Stimulated activated CD4-positive, alpha-beta T cell treated with anti-CD3 and anti-CD28 coated beads, Interleukin-4, amount 100 ng/mL, for 24 hours (primary cell): ENCODE measurements at regions not wholly inside any gene's neighbourhood (a gene's known extent, or its start where the extent isn't known, plus 50 kb on each side); places are given as distances from the start of the nearest gene placed in this dataset.

Experiments
- DNase-seq: peaks from one replicate; pipeline ENCODE4 v3.0.0-alpha.2; 2020

DNA sequence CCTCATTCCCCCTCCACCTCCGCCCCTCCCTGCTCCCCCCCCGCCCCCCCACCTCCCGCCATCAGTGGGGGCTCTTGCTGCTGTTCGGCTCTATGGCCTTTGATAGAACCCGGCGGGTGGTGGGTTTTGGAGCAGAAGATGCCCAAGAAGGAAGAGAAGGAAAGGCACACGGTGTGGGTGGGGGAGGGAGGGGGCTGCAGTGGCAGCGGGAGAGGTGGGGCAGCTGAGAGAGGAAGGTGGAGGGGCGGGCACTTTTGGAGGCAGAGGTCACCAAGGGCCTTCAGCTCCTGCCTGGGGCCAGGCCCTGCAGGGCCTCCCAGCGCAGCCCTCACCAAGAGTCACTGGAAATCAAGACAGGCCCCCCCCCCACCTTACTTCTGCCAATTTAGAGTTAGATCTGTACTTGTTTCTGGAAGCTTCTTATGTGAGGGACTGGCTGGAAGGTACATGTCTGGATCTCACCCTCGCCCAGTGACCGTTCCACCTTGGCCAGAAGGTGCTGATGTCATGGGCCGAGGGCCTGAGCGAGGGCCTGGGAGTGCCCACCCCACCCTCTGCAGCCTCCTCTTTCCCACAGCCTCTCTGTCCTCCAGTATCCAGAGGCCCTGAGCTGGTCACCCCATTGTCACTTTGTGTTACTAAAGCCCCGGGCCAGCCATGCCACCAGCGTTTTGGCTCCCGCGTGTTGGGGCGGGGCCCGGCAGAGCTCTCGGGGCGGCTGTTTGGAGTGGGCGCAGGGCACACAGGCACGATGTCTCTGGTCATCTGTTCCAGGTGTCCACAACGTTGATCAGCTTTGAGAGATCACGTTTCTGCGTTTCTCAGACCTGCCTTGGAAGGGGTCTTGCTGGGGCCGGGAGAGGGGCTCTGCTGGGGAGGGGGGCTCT, 153.9 kb downstream of the KIF26A start:
- no peak for DNase-seq

DNA sequence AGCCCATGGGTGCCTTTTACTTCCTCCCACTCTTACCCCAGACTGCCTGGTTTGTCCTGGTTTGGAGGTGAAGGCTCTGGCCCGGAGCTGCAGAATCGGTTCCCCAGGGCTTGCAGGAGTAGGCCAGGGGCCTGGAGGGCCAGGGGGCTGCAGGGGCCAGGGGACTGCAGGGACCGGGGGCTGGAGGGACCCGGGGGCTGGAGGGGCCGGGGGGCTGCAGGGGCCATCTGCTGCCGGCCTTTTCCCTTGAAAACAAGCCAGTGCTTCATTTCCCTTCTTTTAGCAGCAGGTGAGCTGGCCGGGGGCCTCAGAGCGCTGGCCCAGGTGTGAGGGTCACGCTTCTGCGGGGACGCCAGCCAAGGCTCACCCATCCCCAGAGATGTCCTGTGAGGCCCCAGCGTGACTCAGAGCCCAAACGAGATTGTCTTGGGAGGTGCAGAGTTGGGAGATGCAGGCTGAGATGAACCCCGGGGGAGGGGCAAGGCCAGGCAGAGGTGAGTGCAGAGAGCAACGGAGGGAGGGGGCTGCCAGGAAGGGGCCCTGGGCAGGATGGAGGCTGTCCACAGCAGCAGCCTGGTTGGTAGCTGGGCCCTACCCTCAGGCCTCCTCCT, 154.9 kb downstream of the KIF26A start:
- DNase-seq = no peak

- no peak for DNase-seq
These were observed 155.7 kb downstream of the KIF26A start for GRCh38 chr14:104293851-104294627.

GRCh38 chr14:104294628-104294982, 156.2 kb downstream of the KIF26A start:
- DNase-seq = no peak

- no peak for DNase-seq
These were observed 156.7 kb downstream of the KIF26A start for GRCh38 chr14:104294983-104295680.

- DNase-seq = no peak
These were observed 157.4 kb downstream of the KIF26A start for GRCh38 chr14:104295681-104296387.

- DNase-seq = no peak
These were observed 158.3 kb downstream of the KIF26A start for GRCh38 chr14:104296388-104297312.

DNA sequence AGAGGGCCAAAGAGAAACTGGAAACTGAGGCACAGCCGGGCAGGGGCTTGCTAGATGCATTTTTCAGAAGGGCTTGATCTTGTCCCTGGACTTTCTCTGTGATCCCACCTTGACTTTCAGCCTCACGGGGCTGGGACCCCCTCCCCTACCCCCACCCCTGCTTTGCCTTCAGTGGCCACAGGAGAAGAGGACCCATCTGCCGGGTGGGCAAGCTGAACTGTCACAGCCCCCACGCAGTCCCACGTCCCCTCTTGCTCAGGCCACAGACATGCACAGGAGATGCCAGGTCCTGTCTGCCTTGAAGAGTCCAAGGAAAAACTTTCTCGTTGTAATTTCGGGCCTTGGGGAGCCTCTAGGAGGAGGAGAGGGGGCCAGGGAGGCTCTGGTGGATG, 158.9 kb downstream of the KIF26A start:
- no peak for DNase-seq

- no peak for DNase-seq
These were observed 159.5 kb downstream of the KIF26A start for GRCh38 chr14:104297721-104298401.

GRCh38 chr14:104298458-104298857, 160.1 kb downstream of the KIF26A start:
- DNase-seq = no peak

- DNase-seq = no peak
These were observed 161.8 kb downstream of the KIF26A start for GRCh38 chr14:104299993-104300761.

DNA sequence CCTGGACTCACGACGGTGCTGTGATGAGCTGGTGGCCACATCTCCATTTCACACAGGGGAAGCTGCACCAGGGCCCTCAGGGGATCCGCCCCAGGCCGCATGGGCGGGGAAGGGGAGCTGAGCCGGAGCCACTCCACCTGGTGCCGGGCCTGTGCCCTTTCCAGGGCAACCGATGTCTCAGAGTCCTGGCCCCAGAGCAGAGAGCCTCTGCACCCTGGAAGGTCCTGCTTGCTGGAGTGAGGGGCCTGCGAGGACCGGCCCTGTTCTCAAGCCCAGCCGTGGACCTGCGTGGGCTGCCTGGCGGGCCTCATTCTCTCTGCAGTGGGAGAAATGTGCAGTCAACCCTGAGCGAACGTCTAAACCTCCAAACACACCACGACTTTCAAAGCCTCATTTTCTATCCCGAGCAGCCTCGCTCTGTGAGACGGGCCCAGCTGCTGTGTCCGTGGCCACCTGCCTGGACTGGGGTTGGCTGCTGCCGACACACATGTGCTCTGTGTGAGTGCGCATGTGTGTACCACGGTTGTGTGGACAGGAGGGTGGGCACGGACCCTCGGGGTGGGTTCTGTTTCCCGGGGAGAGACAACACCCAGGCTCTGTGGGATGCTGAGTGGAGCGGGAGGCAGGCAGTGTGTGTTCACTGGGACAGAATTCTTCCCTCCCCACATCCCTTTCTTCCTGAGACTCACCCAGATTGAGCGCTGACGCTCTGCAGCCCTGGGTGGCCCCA, 163.5 kb downstream of the KIF26A start:
- no peak for DNase-seq

- no peak for DNase-seq
These were observed 164.5 kb downstream of the KIF26A start for GRCh38 chr14:104302794-104303405.

- DNase-seq = no peak
These were observed 165.5 kb downstream of the KIF26A start for GRCh38 chr14:104303705-104304425.

DNA sequence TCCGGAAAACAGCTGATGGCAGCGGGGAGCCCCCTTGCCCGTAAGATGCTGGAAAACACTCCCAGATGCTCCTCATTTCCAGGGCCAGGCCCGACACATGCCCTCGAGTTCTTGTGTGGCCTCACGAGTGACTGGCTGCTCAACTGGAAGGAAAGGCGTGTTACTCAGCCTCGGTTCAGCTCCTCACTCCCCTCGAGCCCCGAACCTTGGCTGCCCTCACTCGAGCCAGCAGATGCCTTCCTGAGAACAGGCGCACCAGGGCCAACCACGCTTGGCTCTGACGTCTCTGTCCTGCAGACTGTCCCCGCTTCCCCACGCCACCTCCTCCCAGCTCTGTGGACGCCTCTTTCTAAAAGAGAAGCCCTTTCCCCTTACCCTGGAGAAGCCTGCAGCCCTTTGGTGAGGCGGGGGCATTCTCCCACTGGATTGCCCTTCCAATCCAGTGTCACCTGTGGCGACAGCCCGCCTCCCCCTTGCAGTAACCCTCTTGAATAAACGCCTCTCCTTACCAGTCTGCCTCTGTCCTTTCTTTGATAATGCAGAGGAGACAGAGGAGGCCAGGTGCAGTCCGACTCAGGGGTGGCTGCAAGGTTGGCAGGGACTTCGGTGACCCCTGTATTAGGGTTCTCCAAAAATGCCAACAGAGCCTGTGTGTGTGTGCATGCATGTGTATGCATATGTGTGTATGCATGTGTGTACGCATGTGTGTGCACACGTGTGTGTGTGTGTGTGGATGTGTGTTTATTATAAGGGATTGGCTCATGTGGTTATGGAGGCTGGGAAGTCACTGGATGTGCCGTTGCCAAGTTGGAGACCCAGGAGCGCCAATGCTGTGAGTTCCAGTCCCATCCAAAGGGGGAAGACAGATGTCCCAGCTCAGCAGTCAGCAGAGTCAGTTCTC, 166.3 kb downstream of the KIF26A start:
- no peak for DNase-seq

DNA sequence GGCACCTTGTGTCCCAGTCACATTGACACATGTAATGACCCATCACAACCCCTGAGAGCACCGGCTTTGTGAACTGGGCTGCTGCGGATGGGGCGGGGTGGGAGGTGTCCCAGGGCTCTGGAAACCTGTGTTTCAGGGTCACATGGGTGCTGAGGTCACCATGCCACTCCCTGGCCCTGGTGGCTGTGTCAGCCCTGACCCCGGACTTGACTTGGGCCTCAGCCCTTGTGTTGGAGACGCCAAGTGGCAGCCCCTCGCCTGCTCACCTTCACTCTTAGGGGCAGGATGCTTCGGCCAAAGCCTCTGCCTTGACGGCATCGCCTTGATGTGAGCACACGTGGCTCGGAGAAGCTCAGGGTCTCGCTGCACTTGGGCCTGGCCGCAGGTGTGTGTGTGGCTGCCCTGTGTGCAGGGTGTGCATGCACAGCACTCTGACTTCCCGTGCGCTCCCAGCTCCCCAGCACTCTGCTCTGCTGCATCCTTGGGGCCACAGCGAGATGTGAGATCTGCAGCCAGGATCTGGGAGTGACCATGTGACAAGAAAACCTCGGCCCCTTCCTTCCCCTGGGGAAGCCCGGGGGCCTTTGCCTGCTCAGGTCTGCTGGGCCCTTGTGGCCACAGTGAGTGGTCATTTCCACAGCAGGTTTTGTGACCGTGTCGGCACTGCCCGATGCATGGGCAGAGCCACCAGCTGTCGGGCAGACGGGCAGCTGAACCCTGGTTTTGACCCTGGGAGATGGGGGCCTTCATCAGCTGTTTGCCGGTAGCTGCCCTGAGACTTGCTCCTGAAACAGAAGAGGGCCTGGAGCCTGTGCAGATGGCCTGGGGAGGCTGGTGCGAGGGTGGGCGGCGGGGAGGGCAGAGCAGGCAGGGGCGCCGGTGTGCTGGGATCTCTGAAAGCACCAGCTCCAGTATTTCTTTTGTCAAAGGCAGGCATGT, 167.4 kb downstream of the KIF26A start:
- no peak for DNase-seq
